ENCODE measurements at regions not wholly inside any gene's neighbourhood (a gene's known extent, or its start where the extent isn't known, plus 50 kb on each side); places are given as distances from the start of the nearest gene placed in this dataset.
A peak's percentile ranks its signal among the peaks of the same experiment; 100 is the strongest.

GRCh38 chr5:127227881-127228280 is 62.7 kb upstream of the MEGF10 start:
- H3K36me3 Mint-ChIP-seq (ENCODE audit: low read depth) = peaks cover 17% of the 10 kb centered on the region
- peaks cover 23% of the 10 kb centered on the region for H3K4me1 Mint-ChIP-seq (ENCODE audit: low read depth)
- ChIA-PET CTCF (no interaction called here), POLR2A (interaction anchor here (2.3 to 2.5 kb wide), 2 partner anchors 155 to 382 kb away, joined by 10 read pairs; partner anchors contain the start of gene C5orf63)
- peaks cover 5% of the 10 kb centered on the region for H3K9me3 Mint-ChIP-seq
- H3K27me3 ChIP-seq (ENCODE audit: control insufficient read depth in 1 of 2, insufficient read depth in 2 of 2, low read length in 2 of 2) = no peaks in the 10 kb centered on the region
- H3K36me3 ChIP-seq (ENCODE audit: insufficient read depth, low read length) = no peaks in the 10 kb centered on the region
- H3K27me3 Mint-ChIP-seq = no peaks in the 10 kb centered on the region
- no peak overlapping the region for H3K4me3 ChIP-seq (ENCODE audit: low read length)
- H3K4me3 Mint-ChIP-seq = peak overlapping the region; percentile 26
- H3K4me1 ChIP-seq (ENCODE audit: insufficient read depth, low read length) = peaks cover 16% of the 10 kb centered on the region
- TF ChIP-seq CTCF (IDR thresholded peaks at IDR 0.05) = no peak
- H3K27ac Mint-ChIP-seq = peak overlapping the region; percentile 55
- DNase-seq = no peak
- ATAC-seq (ENCODE audit: poor library complexity) = no peak
- H3K27ac ChIP-seq (ENCODE audit: low read depth in 1 of 2, low read length in 2 of 2) = no peak overlapping the region
- H3K9me3 ChIP-seq (ENCODE audit: control insufficient read depth in 1 of 2, insufficient read depth in 1 of 2, low read length in 2 of 2) = peaks cover 3 to 4% of the 10 kb centered on the region in 2 experiments
- intact Hi-C loops (cut with DNase I, micrococcal nuclease) = loop anchor here in 1 of 2 experiments (10.0 kb wide), 1 partner anchor 373 kb away; no protein-coding TSS in a partner anchor

GRCh38 chr5:127228540-127229184 is 61.9 kb upstream of the MEGF10 start:
- intact Hi-C loops (cut with DNase I, micrococcal nuclease) = loop anchor here in 1 of 2 experiments (10.0 kb wide), 1 partner anchor 374 kb away; no protein-coding TSS in a partner anchor
- Histone ChIP-seq H3K36me3 (ENCODE audit: insufficient read depth, low read length) (no peaks in the 10 kb centered on the region), H3K4me3 (ENCODE audit: low read length) (peak overlapping the region; percentile 63), H3K27ac (ENCODE audit: low read depth in 1 of 2, low read length in 2 of 2) (peak overlapping the region in 1 of 2 donors; percentile 62), H3K9me3 (ENCODE audit: control insufficient read depth in 1 of 2, insufficient read depth in 1 of 2, low read length in 2 of 2) (peaks cover 3 to 4% of the 10 kb centered on the region in 2 experiments), H3K27me3 (ENCODE audit: control insufficient read depth in 1 of 2, insufficient read depth in 2 of 2, low read length in 2 of 2) (no peaks in the 10 kb centered on the region), H3K4me1 (ENCODE audit: insufficient read depth, low read length) (peaks cover 16% of the 10 kb centered on the region)
- peaks cover 19% of the 10 kb centered on the region for H3K36me3 Mint-ChIP-seq (ENCODE audit: low read depth)
- DNase-seq (peak in 1 of 14 experiments; percentile 0), ATAC-seq (ENCODE audit: poor library complexity) (no peak)
- H3K9me3 Mint-ChIP-seq = peaks cover 5% of the 10 kb centered on the region
- CTCF ChIA-PET = interaction anchor here (0.9 kb wide), 1 partner anchor 9 kb away, joined by 3 read pairs; no protein-coding TSS in a partner anchor
- no peaks in the 10 kb centered on the region for H3K27me3 Mint-ChIP-seq
- POLR2A ChIA-PET = interaction anchor here (0.6 to 2.5 kb wide), 10 partner anchors 13 to 854 kb away, joined by 3 to 27 read pairs (median 4); partner anchors contain the start of genes C5orf63, LMNB1 and MARCHF3
- peaks cover 23% of the 10 kb centered on the region for H3K4me1 Mint-ChIP-seq (ENCODE audit: low read depth)
- H3K27ac Mint-ChIP-seq = peak overlapping the region; percentile 55
- no peak for TF ChIP-seq CTCF (IDR thresholded peaks at IDR 0.05)
- peak overlapping the region; percentile 87 for H3K4me3 Mint-ChIP-seq

- DNase-seq (peak; percentile 25 to 72 (median 50)), ATAC-seq (ENCODE audit: poor library complexity) (peak; percentile 84)
- POLR2A ChIA-PET = interaction anchor here (0.7 to 2.5 kb wide), 11 partner anchors 12 to 854 kb away, joined by 3 to 27 read pairs (median 4); partner anchors contain the start of genes C5orf63, LMNB1 and MARCHF3
- Mint-ChIP-seq H3K27ac (peak overlapping the region; percentile 55), H3K36me3 (ENCODE audit: low read depth) (peaks cover 25% of the 10 kb centered on the region), H3K4me1 (ENCODE audit: low read depth) (peaks cover 23% of the 10 kb centered on the region), H3K27me3 (no peaks in the 10 kb centered on the region), H3K9me3 (peaks cover 5% of the 10 kb centered on the region), H3K4me3 (peak overlapping the region; percentile 87)
- H3K4me3 ChIP-seq (ENCODE audit: low read length) = peak overlapping the region; percentile 63
- no peak for TF ChIP-seq CTCF (IDR thresholded peaks at IDR 0.05)
- peak overlapping the region; percentile 62 to 63 for H3K27ac ChIP-seq (ENCODE audit: low read depth in 1 of 2, low read length in 2 of 2)
- H3K27me3 ChIP-seq (ENCODE audit: control insufficient read depth in 1 of 2, insufficient read depth in 2 of 2, low read length in 2 of 2) = no peaks in the 10 kb centered on the region
- peaks cover 16% of the 10 kb centered on the region for H3K4me1 ChIP-seq (ENCODE audit: insufficient read depth, low read length)
- intact Hi-C loops (cut with DNase I, micrococcal nuclease) = loop anchor here in 1 of 2 experiments (10.0 kb wide), 1 partner anchor 375 kb away; no protein-coding TSS in a partner anchor
- peaks cover 3 to 4% of the 10 kb centered on the region in 2 experiments for H3K9me3 ChIP-seq (ENCODE audit: control insufficient read depth in 1 of 2, insufficient read depth in 1 of 2, low read length in 2 of 2)
- CTCF ChIA-PET = interaction anchor here (0.9 kb wide), 1 partner anchor 9 kb away, joined by 3 read pairs; no protein-coding TSS in a partner anchor
- H3K36me3 ChIP-seq (ENCODE audit: insufficient read depth, low read length) = no peaks in the 10 kb centered on the region
Measured at GRCh38 chr5:127229185-127229889, 61.3 kb upstream of the MEGF10 start.

All from CD4-positive, alpha-beta T cell (primary cell).